Activated CD8-positive, alpha-beta T cell treated with anti-CD3 and anti-CD28 coated beads, Interleukin-2, amount 10 ng/mL, durations not matched to agents 7 days and 5 days (primary cell): ENCODE measurements at regions not wholly inside any gene's neighbourhood (a gene's known extent, or its start where the extent isn't known, plus 50 kb on each side); places are given as distances from the start of the nearest gene placed in this dataset.
"Not testable (repeated sequence)": the region's sequence is repeated elsewhere in the genome, so short reads cannot be mapped to it uniquely, and the experiment has no call there.

ENCODE experiments used
- ATAC-seq: fragments of 150-1000 bp; cut with Tn5 transposase; one replicate; pipeline ENCODE4 v1.10.0; 2021; ENCODE audit warnings: moderate library complexity
- CTCF ChIA-PET: fragments of 350-600 bp; sonication (Branson Sonifier 250); formaldehyde crosslinking; loops from one replicate; lab custom pipeline; 2021; ENCODE audit warnings: antibody characterized with exemption; lab: Charles Lee
- POLR2A ChIA-PET: fragments of 350-600 bp; sonication (Branson Sonifier 250); formaldehyde crosslinking; loops from one replicate; lab custom pipeline; 2021; ENCODE audit warnings: antibody characterized with exemption; lab: Charles Lee
- DNase-seq: peaks from one replicate; pipeline ENCODE4 v3.0.0-alpha.2; 2020
- H3K27ac Mint-ChIP-seq: one replicate; pipeline ENCODE4 v1.8.0; 2021; ENCODE audit warnings: mild to moderate bottlenecking, mixed read lengths
- H3K27me3 Mint-ChIP-seq: one replicate; pipeline ENCODE4 v1.8.0; 2021; ENCODE audit warnings: low read depth, mixed read lengths
- H3K36me3 Mint-ChIP-seq: one replicate; pipeline ENCODE4 v1.8.0; 2021; ENCODE audit warnings: low read depth, mixed read lengths
- H3K4me1 Mint-ChIP-seq: one replicate; pipeline ENCODE4 v1.8.0; 2021; ENCODE audit warnings: low read depth, mixed read lengths
- H3K4me3 Mint-ChIP-seq: one replicate; pipeline ENCODE4 v1.8.0; 2021; ENCODE audit warnings: mild to moderate bottlenecking, mixed read lengths
- H3K9me3 Mint-ChIP-seq: one replicate; pipeline ENCODE4 v1.8.0; 2022; ENCODE audit warnings: mixed read lengths; ENCODE audit not compliant: insufficient read depth

- H3K4me3 Mint-ChIP-seq, result no peak overlapping the region
- H3K9me3 Mint-ChIP-seq, result peaks cover 3% of the 10 kb centered on the region
- no peaks in the 10 kb centered on the region for H3K4me1 Mint-ChIP-seq
- ATAC-seq (no peak), DNase-seq (no peak)
- CTCF ChIA-PET, result no interaction called here
- H3K27me3 Mint-ChIP-seq, result no peaks in the 10 kb centered on the region
- POLR2A ChIA-PET, result no interaction called here
- no peak overlapping the region for H3K27ac Mint-ChIP-seq
- H3K36me3 Mint-ChIP-seq, result no peaks in the 10 kb centered on the region
Measured at GRCh38 chr7:67652937-67653336, 656.3 kb downstream of the TYW1 start.

GRCh38 chr7:67653856-67654454 lies 657.3 kb downstream of the TYW1 start:
- H3K4me1 Mint-ChIP-seq, result no peaks in the 10 kb centered on the region
- POLR2A ChIA-PET, result no interaction called here
- H3K9me3 Mint-ChIP-seq, result peaks cover 3% of the 10 kb centered on the region
- no peak overlapping the region for H3K4me3 Mint-ChIP-seq
- no peak overlapping the region for H3K27ac Mint-ChIP-seq
- CTCF ChIA-PET, result no interaction called here
- ATAC-seq (no peak), DNase-seq (no peak)
- no peaks in the 10 kb centered on the region for H3K27me3 Mint-ChIP-seq
- H3K36me3 Mint-ChIP-seq, result no peaks in the 10 kb centered on the region

DNA sequence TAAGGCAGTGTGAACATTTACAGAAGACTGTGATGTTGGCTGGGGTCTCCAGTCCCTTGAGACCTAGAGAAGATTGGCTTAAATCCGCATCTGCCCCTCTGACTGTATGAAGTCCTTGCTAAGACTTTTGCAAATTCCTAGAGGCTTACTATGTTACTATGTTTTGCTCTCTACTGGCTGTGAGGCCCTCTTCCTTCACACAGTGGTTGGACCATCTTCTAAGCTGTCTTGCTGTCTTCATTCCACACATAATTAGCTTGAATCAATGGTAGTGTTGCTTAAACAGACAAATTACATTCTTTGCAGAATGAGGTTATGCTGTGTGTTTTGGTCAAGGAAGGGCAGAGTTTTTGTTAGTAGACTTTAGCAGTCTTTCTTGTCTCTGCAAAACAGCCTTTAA lies 658.0 kb downstream of the TYW1 start:
- Mint-ChIP-seq H3K36me3 (no peaks in the 10 kb centered on the region), H3K4me3 (no peak overlapping the region), H3K4me1 (no peaks in the 10 kb centered on the region), H3K9me3 (peaks cover 3% of the 10 kb centered on the region), H3K27me3 (no peaks in the 10 kb centered on the region), H3K27ac (no peak overlapping the region)
- DNase-seq (no peak), ATAC-seq (no peak)
- POLR2A ChIA-PET, result no interaction called here
- CTCF ChIA-PET, result no interaction called here

GRCh38 chr7:67655168-67655567 lies 658.5 kb downstream of the TYW1 start:
- H3K27me3 Mint-ChIP-seq, result no peaks in the 10 kb centered on the region
- H3K9me3 Mint-ChIP-seq, result peaks cover 3% of the 10 kb centered on the region
- CTCF ChIA-PET, result no interaction called here
- H3K36me3 Mint-ChIP-seq, result no peaks in the 10 kb centered on the region
- DNase-seq, result no peak
- ATAC-seq, result no peak
- POLR2A ChIA-PET, result no interaction called here
- H3K4me3 Mint-ChIP-seq, result no peak overlapping the region
- H3K4me1 Mint-ChIP-seq, result no peaks in the 10 kb centered on the region
- no peak overlapping the region for H3K27ac Mint-ChIP-seq

DNA sequence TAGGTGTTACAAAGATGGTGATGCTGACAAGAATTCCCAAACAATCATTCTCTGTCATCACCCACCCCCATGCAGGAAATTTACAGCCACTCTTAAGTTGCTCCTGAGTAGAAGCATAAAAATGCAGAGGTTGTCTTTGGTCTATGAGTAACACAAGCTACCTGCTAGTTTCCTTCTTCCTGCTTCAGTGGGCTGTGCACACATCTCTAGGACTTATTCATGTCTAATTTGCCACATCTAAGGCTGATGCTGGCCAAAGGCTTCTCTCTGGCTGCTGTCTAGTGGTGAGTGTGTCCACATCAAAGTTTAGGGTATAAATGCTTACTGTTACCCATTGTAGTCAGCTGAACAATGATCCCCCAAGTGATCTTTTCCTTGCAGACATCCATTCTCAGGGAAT lies 662.5 kb downstream of the TYW1 start:
- ChIA-PET CTCF (no interaction called here), POLR2A (no interaction called here)
- ATAC-seq, result no peak
- DNase-seq, result no peak
- H3K27me3 Mint-ChIP-seq, result no peaks in the 10 kb centered on the region
- H3K4me3 Mint-ChIP-seq, result no peak overlapping the region
- no peaks in the 10 kb centered on the region for H3K36me3 Mint-ChIP-seq
- H3K9me3 Mint-ChIP-seq, result peaks cover 4% of the 10 kb centered on the region
- H3K4me1 Mint-ChIP-seq, result no peaks in the 10 kb centered on the region
- no peak overlapping the region for H3K27ac Mint-ChIP-seq

DNA sequence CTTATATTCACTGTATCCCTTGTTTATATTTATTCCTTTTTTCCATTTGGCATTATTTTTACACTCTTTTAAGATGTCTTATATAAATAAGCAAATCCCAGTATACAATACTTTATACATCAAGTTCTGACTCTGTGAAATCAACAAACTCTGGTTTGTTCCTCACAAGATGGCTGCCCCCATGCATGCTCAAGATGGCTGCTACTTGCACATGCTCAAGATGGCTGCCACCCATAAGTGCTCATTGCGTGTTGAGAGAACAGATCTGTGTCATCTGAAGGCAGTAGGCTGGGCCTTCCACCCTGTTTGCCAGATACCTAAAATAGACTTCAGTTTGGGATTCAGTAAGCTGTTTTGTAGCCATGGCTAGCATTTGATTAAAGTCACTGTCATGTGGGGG lies 666.2 kb downstream of the TYW1 start:
- H3K4me3 Mint-ChIP-seq, result no peak overlapping the region
- ATAC-seq (no peak), DNase-seq (no peak)
- no peaks in the 10 kb centered on the region for H3K4me1 Mint-ChIP-seq
- no peaks in the 10 kb centered on the region for H3K36me3 Mint-ChIP-seq
- peaks cover 3% of the 10 kb centered on the region for H3K9me3 Mint-ChIP-seq
- H3K27me3 Mint-ChIP-seq, result no peaks in the 10 kb centered on the region
- POLR2A ChIA-PET, result no interaction called here
- no peak overlapping the region for H3K27ac Mint-ChIP-seq
- CTCF ChIA-PET, result no interaction called here

GRCh38 chr7:67663644-67664043 lies 667.0 kb downstream of the TYW1 start:
- no peak for ATAC-seq
- peaks cover 4% of the 10 kb centered on the region for H3K9me3 Mint-ChIP-seq
- no peaks in the 10 kb centered on the region for H3K4me1 Mint-ChIP-seq
- POLR2A ChIA-PET, result no interaction called here
- no peaks in the 10 kb centered on the region for H3K27me3 Mint-ChIP-seq
- H3K4me3 Mint-ChIP-seq, result no peak overlapping the region
- CTCF ChIA-PET, result no interaction called here
- no peak overlapping the region for H3K27ac Mint-ChIP-seq
- no peak for DNase-seq
- H3K36me3 Mint-ChIP-seq, result no peaks in the 10 kb centered on the region

DNA sequence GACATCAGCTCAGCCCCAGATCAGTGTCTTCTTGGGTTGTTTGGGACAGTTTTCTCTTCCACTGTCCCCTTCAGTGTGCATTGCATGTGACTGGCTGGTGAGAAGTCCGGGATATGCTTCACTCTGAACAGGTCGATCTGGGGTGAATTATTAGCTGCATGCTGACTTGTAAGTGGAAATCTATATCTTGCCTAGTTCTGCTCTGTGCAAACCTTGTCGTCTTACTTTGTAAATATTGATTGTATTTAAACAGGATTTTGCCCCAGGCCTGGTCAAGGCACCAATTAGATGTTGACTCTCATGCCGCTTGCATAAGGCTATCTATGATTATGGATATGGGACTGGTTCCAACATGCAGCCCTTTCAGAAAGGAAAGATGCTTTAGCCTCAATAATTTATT lies 669.7 kb downstream of the TYW1 start:
- ATAC-seq, H3K27ac Mint-ChIP-seq, POLR2A ChIA-PET, H3K4me1 Mint-ChIP-seq, H3K27me3 Mint-ChIP-seq, H3K36me3 Mint-ChIP-seq, DNase-seq, H3K4me3 Mint-ChIP-seq, CTCF ChIA-PET: not testable (repeated sequence)
- H3K9me3 Mint-ChIP-seq, result peaks cover 14% of the 10 kb centered on the region

DNA sequence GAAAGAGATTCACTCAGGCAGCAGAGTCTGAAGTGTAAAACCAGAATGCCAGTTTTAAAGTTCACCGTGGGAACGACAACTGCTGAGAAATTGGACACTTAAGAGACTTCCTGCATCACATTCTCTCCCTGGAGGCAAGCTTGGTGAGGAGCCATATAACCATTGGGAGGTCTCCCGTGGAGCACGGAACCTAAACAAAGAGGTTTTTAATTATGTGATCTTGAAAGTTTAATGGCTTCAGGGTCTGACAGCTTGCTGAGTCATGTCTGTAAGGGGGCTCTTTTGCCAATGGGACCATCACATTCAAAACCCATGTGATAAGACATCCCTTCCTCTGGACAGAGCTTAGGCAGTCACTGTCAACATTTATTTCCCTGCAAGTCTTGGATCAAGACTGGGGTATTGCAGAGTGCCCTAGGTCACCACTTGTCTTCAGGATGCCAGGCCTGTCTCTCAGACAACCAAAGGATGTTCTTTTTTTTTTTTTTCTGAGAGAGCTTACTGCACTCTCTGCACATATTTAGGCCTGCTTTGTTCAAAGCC lies 674.4 kb downstream of the TYW1 start:
- DNase-seq, result no peak
- CTCF ChIA-PET, result no interaction called here
- Mint-ChIP-seq H3K36me3 (no peaks in the 10 kb centered on the region), H3K9me3 (peaks cover 36% of the 10 kb centered on the region), H3K4me3 (no peak overlapping the region), H3K4me1 (no peaks in the 10 kb centered on the region), H3K27ac (no peak overlapping the region), H3K27me3 (no peaks in the 10 kb centered on the region)
- ATAC-seq, result no peak
- POLR2A ChIA-PET, result no interaction called here

DNA sequence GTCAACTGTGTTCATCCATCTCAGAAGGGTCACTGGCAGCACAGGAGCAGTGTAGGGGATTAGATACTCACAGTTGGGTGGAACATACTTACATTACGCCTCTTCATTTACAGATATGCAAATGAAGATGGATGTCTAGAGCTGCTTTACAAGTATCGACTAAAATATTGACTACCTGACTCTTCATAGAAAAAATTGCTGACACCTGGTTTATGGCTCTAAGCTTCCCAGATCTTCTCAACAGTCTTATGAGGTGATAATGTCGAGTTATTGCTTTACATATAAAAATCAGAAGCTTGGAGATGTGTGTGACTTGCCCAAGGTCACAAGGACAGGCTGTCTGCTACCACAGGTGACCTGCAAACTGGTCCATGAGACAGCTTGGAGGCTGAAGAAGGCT lies 677.2 kb downstream of the TYW1 start:
- Mint-ChIP-seq H3K27ac (no peak overlapping the region), H3K27me3 (no peaks in the 10 kb centered on the region), H3K4me3 (no peak overlapping the region), H3K36me3 (no peaks in the 10 kb centered on the region), H3K9me3 (peaks cover 53% of the 10 kb centered on the region), H3K4me1 (no peaks in the 10 kb centered on the region)
- ChIA-PET CTCF (no interaction called here), POLR2A (no interaction called here)
- ATAC-seq (no peak), DNase-seq (no peak)

GRCh38 chr7:67674862-67675261 lies 678.2 kb downstream of the TYW1 start:
- H3K4me1 Mint-ChIP-seq, ATAC-seq, H3K27ac Mint-ChIP-seq, H3K4me3 Mint-ChIP-seq, CTCF ChIA-PET, H3K36me3 Mint-ChIP-seq, H3K27me3 Mint-ChIP-seq, DNase-seq, POLR2A ChIA-PET: not testable (repeated sequence)
- H3K9me3 Mint-ChIP-seq, result peaks cover 50% of the 10 kb centered on the region

GRCh38 chr7:67675971-67676370 lies 679.3 kb downstream of the TYW1 start:
- Mint-ChIP-seq H3K9me3 (peaks cover 48% of the 10 kb centered on the region), H3K4me1 (no peaks in the 10 kb centered on the region), H3K27me3 (no peaks in the 10 kb centered on the region), H3K27ac (no peak overlapping the region), H3K36me3 (no peaks in the 10 kb centered on the region), H3K4me3 (no peak overlapping the region)
- ChIA-PET CTCF (no interaction called here), POLR2A (no interaction called here)
- DNase-seq (no peak), ATAC-seq (no peak)

DNA sequence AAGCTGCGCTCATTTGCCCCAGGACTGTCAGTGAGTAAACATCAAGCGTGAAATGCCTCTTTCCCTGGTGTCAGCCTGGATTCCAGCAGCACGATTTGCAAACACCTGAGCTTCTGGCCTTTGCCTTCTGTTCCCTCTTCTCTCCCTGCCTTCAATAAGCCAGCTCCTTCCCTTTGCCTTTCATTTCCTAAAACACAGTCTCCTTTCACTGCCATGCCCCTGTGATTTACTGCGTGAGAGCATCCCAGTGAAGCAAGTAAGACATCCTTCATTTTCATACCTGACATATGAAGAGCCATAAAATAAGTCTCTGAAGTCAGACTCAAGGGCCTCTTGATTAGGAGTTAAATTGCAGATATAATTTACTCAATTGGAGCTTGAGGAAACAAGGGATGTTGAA lies 681.8 kb downstream of the TYW1 start:
- ChIA-PET POLR2A (no interaction called here), CTCF (interaction anchor here (1.4 kb wide), 1 partner anchor 17 kb away, joined by 3 read pairs; no protein-coding TSS in a partner anchor)
- H3K36me3 Mint-ChIP-seq, result no peaks in the 10 kb centered on the region
- DNase-seq (no peak), ATAC-seq (no peak)
- peaks cover 36% of the 10 kb centered on the region for H3K9me3 Mint-ChIP-seq
- no peaks in the 10 kb centered on the region for H3K27me3 Mint-ChIP-seq
- H3K4me1 Mint-ChIP-seq, result no peaks in the 10 kb centered on the region
- H3K4me3 Mint-ChIP-seq, result no peak overlapping the region
- no peak overlapping the region for H3K27ac Mint-ChIP-seq
